Heart left ventricle (tissue), 16 donors: ENCODE measurements at regions not wholly inside any gene's neighbourhood (a gene's known extent, or its start where the extent isn't known, plus 50 kb on each side); places are given as distances from the start of the nearest gene placed in this dataset.

Experiments used
- ATAC-seq, 4 donors: fragments of 200-7000 bp; cut with Tn5 transposase; one replicate each; pipeline ENCODE4 v1.9.1; 2020 to 2022; ENCODE audit warnings: moderate library complexity in 4 of 4, mild to moderate bottlenecking in 3 of 4, moderate number of reproducible peaks in 1 of 4
- DNase-seq, 5 donors: peaks; one replicate each; pipeline ENCODE4 v3.0.0-alpha.2; 2020
- H3K27ac ChIP-seq, 12 donors: fragments of 200-600 bp; sonication (generic) in 4 of 12; one replicate each; pipeline versions ENCODE4 v1.5.0 to v1.8.0; 2016 to 2022; ENCODE audit warnings: mild to moderate bottlenecking in 2 of 12
- H3K27me3 ChIP-seq, 9 donors: fragments of 200-600 bp; sonication (generic) in 2 of 9; one replicate each; pipeline versions ENCODE4 v1.5.1 to v1.8.0; 2016 to 2022; ENCODE audit warnings: mild to moderate bottlenecking in 3 of 9
- H3K36me3 ChIP-seq, 9 donors: fragments of 200-600 bp; sonication (generic) in 2 of 9; one replicate each; pipeline versions ENCODE4 v1.5.0 to v1.8.0; 2018 to 2022; ENCODE audit warnings: mild to moderate bottlenecking in 2 of 9
- H3K4me1 ChIP-seq, 12 donors: fragments of 200-600 bp; sonication (generic) in 4 of 12; one replicate each; pipeline versions ENCODE4 v1.5.0 to v1.8.0; 2016 to 2022; ENCODE audit warnings: mild to moderate bottlenecking in 3 of 12
- H3K4me3 ChIP-seq, 12 donors: fragments of 200-600 bp; sonication (generic) in 4 of 12; one replicate each; pipeline versions ENCODE4 v1.5.0 to v1.8.0; 2017 to 2022; ENCODE audit warnings: mild to moderate bottlenecking in 9 of 12, moderate library complexity in 4 of 12
- H3K9me3 ChIP-seq, 12 donors: fragments of 200-600 bp; sonication (generic) in 4 of 12; one replicate each; pipeline versions ENCODE4 v1.5.0 to v1.8.0; 2016 to 2022; ENCODE audit warnings: mild to moderate bottlenecking in 1 of 12
- CTCF ChIP-seq, 12 donors: fragments of 200-600 bp; sonication (generic) in 4 of 12; IDR thresholded peaks; one replicate each; pipeline versions ENCODE4 v1.5.0 to v1.8.0; 2018 to 2022; ENCODE audit warnings: antibody characterized with exemption in 12 of 12, mild to moderate bottlenecking in 5 of 12
- POLR2A ChIP-seq, 2 donors: fragments of 450-650 bp; IDR thresholded peaks; one replicate each; pipeline ENCODE4 v1.6.1; 2017; ENCODE audit warnings: antibody characterized with exemption in 2 of 2, mild to moderate bottlenecking in 2 of 2, moderate library complexity in 2 of 2
- WGBS, 4 donors: extraction: QIAGEN DNeasy Blood & Tissue Kit in 2 of 4; methylation state at CpG; one replicate each; pipeline versions ENCODE4 v1.1.5 to v1.1.7; 2013 to 2018; 5-methylcytosine and 5-hydroxymethylcytosine counted together
- intact Hi-C, 10 donors: fragments of 100-400 bp; cut with DNase I; formaldehyde crosslinking; loops; one replicate each; pipeline versions ENCODE4 v1.11.1 to v1.14.2; 2022
- donor health status: ischemic (EF 13 %, LVEDD 7.1; RV severe dilation, severe dysfunction).
- donor health status: healthy with polysubstance abuse.
- donor health status: DM: no; HTN: yes; CAD: no.
- donor health status: DM: no; HTN: no; CAD: no.
- donor health status: ischemic (EF 25% LVEDD 6.9; RV normal size, moderate dysfunction).
- donor health status: ischemic (EF 25% LVEDD 5.7; RV mildly dilated, moderate dysfunction).
- donor health status: healthy.
- donor health status: DM: yes; HTN: yes; CAD: no.
- donor health status: ischemic (EF 35%, LVEDD 5.7; RV mildly dilated, moderate dysfunction).
- donor health status: nonischemic (EF 11% LVEDD 7.7; RV severe dilation, severe dysfunction).
- donor health status: DM: yes; HTN: yes; CAD: no.
- donor health status: PGD.
- donor health status: ischemic (EF 29% LVEDD 5.4; RV normal size, mild dysfunction).
- donor health status: nonischemic (EF 23%, LVEDD 6.1; RV moderate dilation, normal function).

DNA sequence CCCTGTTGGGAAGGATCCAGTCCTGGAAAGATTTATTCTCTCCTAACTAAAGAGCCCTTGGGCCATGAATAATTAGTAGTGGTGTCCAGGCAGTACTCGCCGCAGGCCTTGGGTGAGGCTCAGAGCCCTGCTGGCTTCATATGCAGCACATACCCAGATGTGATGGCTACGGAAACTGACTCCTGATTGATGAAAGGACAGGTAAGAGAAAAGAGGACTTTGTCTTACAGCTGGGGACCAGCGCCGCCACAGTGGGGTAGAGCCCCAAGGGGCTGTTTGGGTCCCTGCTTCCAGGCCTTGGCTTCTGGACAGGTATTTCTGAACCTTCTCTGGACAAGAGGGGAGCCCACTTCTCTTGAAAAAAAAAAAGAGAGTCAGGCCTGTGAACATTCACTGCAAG is 1680.8 kb downstream of the EFNB2 start:
- H3K27me3 ChIP-seq = no peaks in the 10 kb centered on the region
- no peak for TF ChIP-seq CTCF (IDR thresholded peaks at IDR 0.05)
- no peak for TF ChIP-seq POLR2A (IDR thresholded peaks at IDR 0.05)
- no peak for DNase-seq
- no peak overlapping the region for H3K27ac ChIP-seq
- no peak for ATAC-seq
- no peak overlapping the region for H3K4me3 ChIP-seq
- H3K4me1 ChIP-seq = no peaks in the 10 kb centered on the region
- WGBS, 4 donors = 98 to 100% (median 98%) methylated on average over 5 of the region's 5 CpGs
- intact Hi-C loops = no loop called here
- H3K36me3 ChIP-seq = no peaks in the 10 kb centered on the region
- H3K9me3 ChIP-seq = no peaks in the 10 kb centered on the region

GRCh38 chr13:104854007-104854406 is 1681.5 kb downstream of the EFNB2 start:
- no peak for TF ChIP-seq CTCF (IDR thresholded peaks at IDR 0.05)
- TF ChIP-seq POLR2A (IDR thresholded peaks at IDR 0.05) = no peak
- no peaks in the 10 kb centered on the region for H3K4me1 ChIP-seq
- H3K36me3 ChIP-seq = no peaks in the 10 kb centered on the region
- no peaks in the 10 kb centered on the region for H3K9me3 ChIP-seq
- no peaks in the 10 kb centered on the region for H3K27me3 ChIP-seq
- no peak overlapping the region for H3K4me3 ChIP-seq
- intact Hi-C loops = no loop called here
- DNase-seq (no peak), ATAC-seq (no peak)
- H3K27ac ChIP-seq = no peak overlapping the region
- WGBS, 4 donors = 76 to 89% (median 82%) methylated on average over 8 of the region's 8 CpGs

GRCh38 chr13:104847922-104848321 is 1687.5 kb downstream of the EFNB2 start:
- DNase-seq (no peak), ATAC-seq (no peak)
- 26 to 47% (median 33%) methylated on average over 3 of the region's 3 CpGs for WGBS, 4 donors
- Histone ChIP-seq H3K27me3 (no peaks in the 10 kb centered on the region), H3K9me3 (no peaks in the 10 kb centered on the region), H3K36me3 (no peaks in the 10 kb centered on the region), H3K4me3 (no peak overlapping the region), H3K4me1 (peaks cover 0 to 4% (median 0%) of the 10 kb centered on the region in 12 donors), H3K27ac (no peak overlapping the region)
- TF ChIP-seq POLR2A (IDR thresholded peaks at IDR 0.05) = no peak
- no peak for TF ChIP-seq CTCF (IDR thresholded peaks at IDR 0.05)
- intact Hi-C loops = no loop called here

DNA sequence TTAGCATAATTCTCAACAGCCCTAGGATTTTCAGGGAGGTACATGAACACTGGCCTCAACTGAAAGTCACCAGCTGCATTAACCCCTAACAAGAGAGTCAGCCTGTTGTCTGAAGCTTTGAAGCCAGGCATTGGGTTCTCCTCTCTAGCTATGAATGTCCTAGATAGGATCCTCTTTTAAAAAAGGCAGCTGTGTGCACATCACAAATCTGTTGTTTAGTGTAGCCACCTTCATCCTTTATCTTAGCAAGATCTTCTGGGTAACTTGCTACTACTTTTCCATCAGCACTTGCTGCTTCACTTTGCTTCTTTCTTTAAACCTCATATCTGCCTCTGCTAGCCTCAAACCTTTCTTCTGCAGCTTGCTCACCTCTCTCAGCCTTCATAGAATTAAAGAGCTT is 1692.1 kb downstream of the EFNB2 start:
- TF ChIP-seq POLR2A (IDR thresholded peaks at IDR 0.05) (no peak), CTCF (IDR thresholded peaks at IDR 0.05) (no peak)
- no peaks in the 10 kb centered on the region for H3K27me3 ChIP-seq
- H3K36me3 ChIP-seq = no peaks in the 10 kb centered on the region
- no peak for DNase-seq
- H3K4me1 ChIP-seq = peaks cover 0 to 4% (median 0%) of the 10 kb centered on the region in 12 donors
- no peak overlapping the region for H3K27ac ChIP-seq
- no peak overlapping the region for H3K4me3 ChIP-seq
- intact Hi-C loops = no loop called here
- H3K9me3 ChIP-seq = no peaks in the 10 kb centered on the region
- ATAC-seq = no peak
